ENCODE measurements at regions not wholly inside any gene's neighbourhood (a gene's known extent, or its start where the extent isn't known, plus 50 kb on each side); places are given as distances from the start of the nearest gene placed in this dataset.

DNA sequence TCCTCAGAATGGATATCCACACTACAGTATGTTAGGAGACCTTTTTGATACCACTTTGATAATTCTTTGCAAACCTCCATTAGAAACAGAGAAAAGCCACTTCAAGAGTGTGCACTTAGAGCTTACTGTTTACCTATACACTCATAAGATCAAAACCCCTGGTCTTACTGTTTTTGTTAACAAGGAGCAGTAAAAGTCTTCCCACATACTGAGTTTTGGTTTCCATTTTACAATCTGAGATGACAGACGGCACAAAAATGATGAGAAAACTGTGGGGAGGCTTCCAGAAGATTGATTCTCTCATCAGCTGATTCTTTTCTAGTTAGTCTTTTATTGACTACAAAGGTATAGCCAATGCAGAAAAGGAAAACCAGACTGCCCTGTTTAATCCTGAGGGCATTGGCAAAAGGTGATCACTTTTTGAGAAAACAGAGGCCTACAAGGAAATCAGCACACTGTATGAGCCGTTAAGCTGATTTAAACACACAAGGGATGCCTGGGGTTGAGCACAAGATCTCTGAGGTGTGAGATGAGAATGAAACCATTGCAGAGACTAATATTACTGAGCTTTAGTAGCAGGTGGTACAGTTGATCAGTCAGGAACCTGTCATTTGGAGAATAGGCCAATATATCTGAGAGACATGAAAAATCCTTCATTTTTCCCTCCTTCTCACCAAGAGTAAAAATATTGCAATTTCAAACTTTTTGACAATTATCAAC, 368.6 kb downstream of the GRB14 start:
- POLR2A ChIA-PET, result no interaction called here

DNA sequence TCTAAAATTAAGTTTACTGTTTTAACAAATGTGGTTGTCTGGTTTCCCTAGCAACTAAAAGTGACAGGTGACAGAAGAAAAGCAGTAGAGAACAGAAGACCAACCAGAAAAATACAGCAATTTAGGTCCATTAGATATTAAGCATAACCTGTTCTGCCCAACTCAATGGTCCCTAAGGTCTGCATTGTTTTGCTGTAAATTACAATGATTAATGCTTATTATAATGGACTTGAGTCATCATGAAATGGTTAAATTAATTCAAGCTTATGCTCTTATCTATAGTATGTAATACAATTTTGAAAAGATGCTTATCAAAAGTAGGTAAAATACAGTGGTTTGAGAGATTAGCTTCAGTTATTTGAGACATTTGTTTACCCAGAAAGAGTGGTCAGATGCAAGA, 378.0 kb downstream of the GRB14 start:
- CTCF ChIA-PET, result interaction anchor here (1.7 kb wide), 1 partner anchor 12 kb away, joined by 5 read pairs; no protein-coding TSS in a partner anchor
- Histone ChIP-seq H3K79me2 (ENCODE audit: insufficient read depth) (no peaks in the 10 kb centered on the region), H3K4me2 (no peak overlapping the region), H4K20me1 (ENCODE audit: insufficient read depth) (no peaks in the 10 kb centered on the region), H3K9me3 (no peaks in the 10 kb centered on the region), H3K27ac (ENCODE audit: low read depth in 2 of 2, low read length in 1 of 2) (no peak overlapping the region), H3K9me2 (no peaks in the 10 kb centered on the region), H3K9ac (no peak overlapping the region), H3K27me3 (ENCODE audit: insufficient read depth) (no peaks in the 10 kb centered on the region), H3K4me3 (ENCODE audit: low read depth in 2 of 2, low read length in 1 of 2) (no peak overlapping the region), H3K36me3 (replicated peaks in 1 of 2; ENCODE audit: control insufficient read depth in 1 of 2, insufficient read depth in 2 of 2, low read length in 1 of 2) (no peaks in the 10 kb centered on the region), H3K4me1 (ENCODE audit: control insufficient read depth in 1 of 2, insufficient read depth in 2 of 2, low read depth in 1 of 2, low read length in 1 of 2) (no peaks in the 10 kb centered on the region), H3F3A (replicated peaks; ENCODE audit: insufficient read depth) (no peaks in the 10 kb centered on the region), H2AFZ (ENCODE audit: low read depth) (no peak overlapping the region)
- POLR2A ChIA-PET, result no interaction called here
- DNase-seq, result no peak
- TF ChIP-seq, protein P1, sequence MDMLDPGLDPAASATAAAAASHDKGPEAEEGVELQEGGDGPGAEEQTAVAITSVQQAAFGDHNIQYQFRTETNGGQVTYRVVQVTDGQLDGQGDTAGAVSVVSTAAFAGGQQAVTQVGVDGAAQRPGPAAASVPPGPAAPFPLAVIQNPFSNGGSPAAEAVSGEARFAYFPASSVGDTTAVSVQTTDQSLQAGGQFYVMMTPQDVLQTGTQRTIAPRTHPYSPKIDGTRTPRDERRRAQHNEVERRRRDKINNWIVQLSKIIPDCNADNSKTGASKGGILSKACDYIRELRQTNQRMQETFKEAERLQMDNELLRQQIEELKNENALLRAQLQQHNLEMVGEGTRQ (IDR thresholded peaks at IDR 0.05; ENCODE audit: borderline replicate concordance, low read depth, low read length), result no peak
- TF ChIP-seq MEF2A (IDR thresholded peaks at IDR 0.05; ENCODE audit: borderline replicate concordance, low read depth), result no peak
- peak; percentile 55; the same call in 1 of the 2 replicates for TF ChIP-seq GATA2 (CRISPR knock-in tag; IDR thresholded peaks at IDR 0.05)
- no peak for TF ChIP-seq ELF1 (IDR thresholded peaks at IDR 0.05)
- TF ChIP-seq, protein P2, sequence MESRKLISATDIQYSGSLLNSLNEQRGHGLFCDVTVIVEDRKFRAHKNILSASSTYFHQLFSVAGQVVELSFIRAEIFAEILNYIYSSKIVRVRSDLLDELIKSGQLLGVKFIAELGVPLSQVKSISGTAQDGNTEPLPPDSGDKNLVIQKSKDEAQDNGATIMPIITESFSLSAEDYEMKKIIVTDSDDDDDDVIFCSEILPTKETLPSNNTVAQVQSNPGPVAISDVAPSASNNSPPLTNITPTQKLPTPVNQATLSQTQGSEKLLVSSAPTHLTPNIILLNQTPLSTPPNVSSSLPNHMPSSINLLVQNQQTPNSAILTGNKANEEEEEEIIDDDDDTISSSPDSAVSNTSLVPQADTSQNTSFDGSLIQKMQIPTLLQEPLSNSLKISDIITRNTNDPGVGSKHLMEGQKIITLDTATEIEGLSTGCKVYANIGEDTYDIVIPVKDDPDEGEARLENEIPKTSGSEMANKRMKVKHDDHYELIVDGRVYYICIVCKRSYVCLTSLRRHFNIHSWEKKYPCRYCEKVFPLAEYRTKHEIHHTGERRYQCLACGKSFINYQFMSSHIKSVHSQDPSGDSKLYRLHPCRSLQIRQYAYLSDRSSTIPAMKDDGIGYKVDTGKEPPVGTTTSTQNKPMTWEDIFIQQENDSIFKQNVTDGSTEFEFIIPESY (IDR thresholded peaks at IDR 0.05; ENCODE audit: borderline replicate concordance, low read depth), result no peak
- TF ChIP-seq JUND (IDR thresholded peaks at IDR 0.05), result no peak
- TF ChIP-seq FOXJ3 (CRISPR knock-in tag; IDR thresholded peaks at IDR 0.05), result no peak

More for the DNA sequence above, 368.6 kb downstream of the GRB14 start:
- Histone ChIP-seq H3K9ac (no peak overlapping the region), H3K27me3 (ENCODE audit: insufficient read depth) (no peaks in the 10 kb centered on the region), H3K9me2 (peaks cover 4% of the 10 kb centered on the region; the same call in 1 of the 2 replicates), H4K20me1 (ENCODE audit: insufficient read depth) (no peaks in the 10 kb centered on the region), H3K79me2 (ENCODE audit: insufficient read depth) (no peaks in the 10 kb centered on the region), H2AFZ (ENCODE audit: low read depth) (no peak overlapping the region), H3K9me3 (no peaks in the 10 kb centered on the region), H3K4me3 (ENCODE audit: low read depth in 2 of 2, low read length in 1 of 2) (no peak overlapping the region), H3K36me3 (replicated peaks in 1 of 2; ENCODE audit: control insufficient read depth in 1 of 2, insufficient read depth in 2 of 2, low read length in 1 of 2) (no peaks in the 10 kb centered on the region), H3K27ac (ENCODE audit: low read depth in 2 of 2, low read length in 1 of 2) (no peak overlapping the region), H3K4me1 (ENCODE audit: control insufficient read depth in 1 of 2, insufficient read depth in 2 of 2, low read depth in 1 of 2, low read length in 1 of 2) (no peaks in the 10 kb centered on the region; a peak in 2 of 4 replicates), H3K4me2 (no peak overlapping the region), H3F3A (replicated peaks; ENCODE audit: insufficient read depth) (no peaks in the 10 kb centered on the region)
- DNase-seq, result no peak
- CTCF ChIA-PET, result no interaction called here
- TF ChIP-seq GATA2 (CRISPR knock-in tag; IDR thresholded peaks at IDR 0.05) (no peak), RFX5 (IDR thresholded peaks at IDR 0.05; ENCODE audit: low read length) (no peak)
- 55% methylated on average over 2 of the region's 2 CpGs for WGBS (ENCODE audit: low lambda C conversion rate)

DNA sequence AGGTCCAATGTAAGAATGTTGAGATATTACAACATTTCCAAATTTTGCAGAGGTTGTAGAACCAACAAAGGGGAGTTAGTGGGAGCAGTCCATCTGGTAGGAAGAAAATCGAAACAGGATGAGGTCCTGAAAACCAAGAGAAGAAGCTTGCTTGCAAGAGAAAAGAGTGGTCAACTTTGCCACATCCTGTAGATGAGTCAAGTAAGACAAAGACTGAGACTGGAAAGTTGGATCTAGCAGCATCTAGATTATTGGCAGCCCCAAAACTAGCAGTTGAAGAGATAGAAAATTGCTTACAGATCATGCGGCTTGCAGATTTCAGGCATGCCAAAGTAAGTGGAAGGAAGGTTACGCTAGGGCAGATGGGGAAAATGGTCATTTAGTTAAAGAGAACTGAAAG, 378.9 kb downstream of the GRB14 start:
- no peaks in the 10 kb centered on the region for H3K9me2 ChIP-seq
- H3K36me3 ChIP-seq (replicated peaks in 1 of 2; ENCODE audit: control insufficient read depth in 1 of 2, insufficient read depth in 2 of 2, low read length in 1 of 2), result no peaks in the 10 kb centered on the region
- H3K4me1 ChIP-seq (ENCODE audit: control insufficient read depth in 1 of 2, insufficient read depth in 2 of 2, low read depth in 1 of 2, low read length in 1 of 2), result no peaks in the 10 kb centered on the region
- DNase-seq, result no peak
- H3K27me3 ChIP-seq (ENCODE audit: insufficient read depth), result no peaks in the 10 kb centered on the region
- H3K4me2 ChIP-seq, result no peak overlapping the region
- TF ChIP-seq YY1 (IDR thresholded peaks at IDR 0.05; ENCODE audit: low read depth), result no peak
- no peak for TF ChIP-seq NRF1 (IDR thresholded peaks at IDR 0.05; ENCODE audit: low read depth, low read length)
- TF ChIP-seq RCOR1 (IDR thresholded peaks at IDR 0.05; ENCODE audit: low read length), result no peak
- no peak for TF ChIP-seq SMC3 (IDR thresholded peaks at IDR 0.05; ENCODE audit: low read depth, low read length)
- no peak for TF ChIP-seq EP300 (IDR thresholded peaks at IDR 0.05; ENCODE audit: borderline replicate concordance in 1 of 2, low read depth in 1 of 2, low read length in 1 of 2)
- TF ChIP-seq TCF12 (IDR thresholded peaks at IDR 0.05), result no peak
- TF ChIP-seq, protein P3, sequence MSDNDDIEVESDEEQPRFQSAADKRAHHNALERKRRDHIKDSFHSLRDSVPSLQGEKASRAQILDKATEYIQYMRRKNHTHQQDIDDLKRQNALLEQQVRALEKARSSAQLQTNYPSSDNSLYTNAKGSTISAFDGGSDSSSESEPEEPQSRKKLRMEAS (IDR thresholded peaks at IDR 0.05; ENCODE audit: low read depth), result no peak
- no peak for TF ChIP-seq GABPA (IDR thresholded peaks at IDR 0.05; ENCODE audit: low read depth)
- no peak for TF ChIP-seq FOXJ3 (CRISPR knock-in tag; IDR thresholded peaks at IDR 0.05)
- no peak for TF ChIP-seq RAD21 (IDR thresholded peaks at IDR 0.05; ENCODE audit: low read length)
- TF ChIP-seq RXRA (IDR thresholded peaks at IDR 0.05; ENCODE audit: borderline replicate concordance, low read depth), result no peak
- TF ChIP-seq NFIC (IDR thresholded peaks at IDR 0.05; ENCODE audit: borderline replicate concordance), result no peak
- TF ChIP-seq FOSL2 (IDR thresholded peaks at IDR 0.05; ENCODE audit: borderline replicate concordance, low read depth), result no peak
- TF ChIP-seq RFX5 (IDR thresholded peaks at IDR 0.05; ENCODE audit: low read length), result no peak
- no peaks in the 10 kb centered on the region for H3K9me3 ChIP-seq
- 60% methylated on average over 3 of the region's 3 CpGs for WGBS (ENCODE audit: low lambda C conversion rate)
- no peak overlapping the region for H3K9ac ChIP-seq
- H3F3A ChIP-seq (replicated peaks; ENCODE audit: insufficient read depth), result no peaks in the 10 kb centered on the region
- no peak overlapping the region for H3K4me3 ChIP-seq (ENCODE audit: low read depth in 2 of 2, low read length in 1 of 2)
- H4K20me1 ChIP-seq (ENCODE audit: insufficient read depth), result no peaks in the 10 kb centered on the region
- CTCF ChIA-PET, result interaction anchor here (0.6 kb wide), 1 partner anchor 254 kb away, joined by 3 read pairs; no protein-coding TSS in a partner anchor
- POLR2A ChIA-PET, result no interaction called here
- H3K79me2 ChIP-seq (ENCODE audit: insufficient read depth), result no peaks in the 10 kb centered on the region
- H2AFZ ChIP-seq (ENCODE audit: low read depth), result no peak overlapping the region
- no peak overlapping the region for H3K27ac ChIP-seq (ENCODE audit: low read depth in 2 of 2, low read length in 1 of 2)

All from SK-N-SH (cell line).